Dendritic cell treated with granulocyte-macrophage colony-stimulating factor and Interleukin-4, amounts not matched to agents 40 ng/mL and 50 ng/mL, for 4 days (primary cell): ENCODE measurements at regions not wholly inside any gene's neighbourhood (a gene's known extent, or its start where the extent isn't known, plus 50 kb on each side); places are given as distances from the start of the nearest gene placed in this dataset.
A peak's percentile ranks its signal among the peaks of the same experiment; 100 is the strongest.

Experiments
- H3K27ac Mint-ChIP-seq: one replicate; pipeline ENCODE4 v1.8.0; 2022; ENCODE audit warnings: mild to moderate bottlenecking, mixed read lengths
- H3K27me3 Mint-ChIP-seq: one replicate; pipeline ENCODE4 v1.8.0; 2022; ENCODE audit warnings: mild to moderate bottlenecking, mixed read lengths
- H3K36me3 Mint-ChIP-seq: one replicate; pipeline ENCODE4 v1.8.0; 2022; ENCODE audit warnings: low read depth, mixed read lengths
- H3K4me1 Mint-ChIP-seq: one replicate; pipeline ENCODE4 v1.8.0; 2022; ENCODE audit warnings: low read depth, mixed read lengths
- H3K4me3 Mint-ChIP-seq: one replicate; pipeline ENCODE4 v1.8.0; 2022; ENCODE audit warnings: mild to moderate bottlenecking, moderate library complexity, mixed read lengths
- H3K9me3 Mint-ChIP-seq: one replicate; pipeline ENCODE4 v1.8.0; 2022; ENCODE audit warnings: mixed read lengths
- intact Hi-C: fragments of 100-400 bp; cut with micrococcal nuclease; formaldehyde crosslinking; loops from one replicate; pipeline ENCODE4 v1.15.0; 2022

DNA sequence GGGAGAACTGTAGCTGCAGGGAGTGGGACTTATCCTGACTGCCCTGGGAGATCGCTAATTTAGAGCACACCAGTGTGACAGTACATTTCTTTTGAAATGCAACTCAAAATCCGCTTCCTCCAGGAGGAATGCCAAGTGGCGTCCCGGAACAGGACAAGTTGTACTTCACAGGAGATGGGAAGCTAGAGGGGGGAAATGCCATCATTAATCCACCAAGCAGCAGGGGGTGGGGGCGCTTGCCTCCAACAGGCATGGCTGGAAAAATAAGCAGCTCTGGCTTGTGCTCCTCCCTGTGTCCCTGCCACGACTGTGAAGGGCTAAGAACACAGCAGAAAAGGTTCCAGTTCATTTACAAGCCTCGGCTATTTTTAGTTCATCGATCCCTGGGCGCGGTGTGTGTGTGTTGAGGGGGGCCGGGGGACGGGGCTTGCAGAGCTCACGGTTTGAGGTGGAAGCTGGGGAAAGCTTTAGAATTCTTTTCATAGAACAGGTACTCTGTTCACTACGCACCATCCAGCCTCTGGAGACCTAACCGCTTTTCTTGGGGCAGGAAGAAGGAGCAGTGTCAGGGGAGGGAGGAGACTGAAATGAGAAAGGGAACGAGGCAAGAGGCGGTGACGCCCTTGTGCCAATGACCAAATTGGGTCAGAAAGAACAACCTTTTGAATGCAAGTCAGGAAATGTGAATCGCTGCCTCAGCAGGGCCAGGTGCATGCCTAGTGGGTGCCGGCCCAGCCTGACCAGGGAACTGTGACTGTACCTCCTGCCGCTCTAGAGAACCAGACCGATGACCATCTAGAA, 51.8 kb upstream of the DGKG start:
- H3K36me3 Mint-ChIP-seq, result no peaks in the 10 kb centered on the region
- H3K9me3 Mint-ChIP-seq, result no peaks in the 10 kb centered on the region
- H3K4me1 Mint-ChIP-seq, result peaks cover 24% of the 10 kb centered on the region
- no peak overlapping the region for H3K27ac Mint-ChIP-seq
- intact Hi-C loops, result no loop called here
- peak overlapping the region; percentile 65 for H3K4me3 Mint-ChIP-seq
- peaks cover 14% of the 10 kb centered on the region for H3K27me3 Mint-ChIP-seq

DNA sequence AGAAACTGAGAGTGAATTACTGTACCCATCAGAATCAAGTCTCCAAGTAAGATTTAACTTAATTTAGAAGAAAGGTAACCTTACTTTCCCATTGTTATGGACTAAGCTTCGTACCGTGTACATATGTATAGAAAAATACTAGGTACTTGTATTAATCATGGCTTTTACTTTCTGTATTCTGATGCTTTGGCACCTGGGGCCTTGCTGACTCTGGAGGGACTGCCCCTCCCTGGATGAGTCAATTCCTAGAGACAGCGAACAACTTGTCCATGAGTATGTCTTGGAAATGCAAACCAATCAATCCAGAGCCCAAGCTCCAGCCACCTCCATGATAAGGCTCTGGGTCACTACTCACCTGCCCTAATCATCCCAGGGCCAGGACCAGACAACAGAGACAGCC, 50.0 kb upstream of the DGKG start:
- Mint-ChIP-seq H3K36me3 (no peaks in the 10 kb centered on the region), H3K4me1 (peaks cover 24% of the 10 kb centered on the region), H3K9me3 (no peaks in the 10 kb centered on the region), H3K4me3 (no peak overlapping the region), H3K27me3 (peaks cover 14% of the 10 kb centered on the region), H3K27ac (no peak overlapping the region)
- intact Hi-C loops, result no loop called here
